DMS114 treated with DMSO at 0.1 percent for 48 hours (cell line): ENCODE measurements at regions not wholly inside any gene's neighbourhood (a gene's known extent, or its start where the extent isn't known, plus 50 kb on each side); places are given as distances from the start of the nearest gene placed in this dataset.

ENCODE experiments used
- DNase-seq: peaks from one replicate; lab custom pipeline; 2025; ENCODE audit not compliant: unreplicated experiment; lab: John Stamatoyannopoulos, UW

DNA sequence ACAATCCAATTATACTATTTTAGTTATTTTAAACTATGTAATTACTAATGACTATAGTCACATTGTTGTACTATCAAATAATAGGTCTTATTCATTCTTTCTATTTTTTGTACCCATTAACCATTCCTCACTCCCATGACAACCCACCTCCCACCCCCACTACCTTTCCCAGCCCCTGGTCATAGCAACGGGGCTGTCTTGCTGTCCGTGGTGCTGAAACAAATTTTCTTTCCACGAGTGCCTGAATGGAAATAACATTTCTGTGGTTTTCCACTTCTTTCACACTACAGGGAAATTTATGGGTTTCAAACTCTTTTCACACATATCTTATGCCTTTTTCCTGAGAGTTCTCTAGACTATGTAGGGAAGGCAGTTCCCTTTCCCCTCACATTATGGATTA, 326.6 kb downstream of the PHKB start:
- DNase-seq = no peak

DNA sequence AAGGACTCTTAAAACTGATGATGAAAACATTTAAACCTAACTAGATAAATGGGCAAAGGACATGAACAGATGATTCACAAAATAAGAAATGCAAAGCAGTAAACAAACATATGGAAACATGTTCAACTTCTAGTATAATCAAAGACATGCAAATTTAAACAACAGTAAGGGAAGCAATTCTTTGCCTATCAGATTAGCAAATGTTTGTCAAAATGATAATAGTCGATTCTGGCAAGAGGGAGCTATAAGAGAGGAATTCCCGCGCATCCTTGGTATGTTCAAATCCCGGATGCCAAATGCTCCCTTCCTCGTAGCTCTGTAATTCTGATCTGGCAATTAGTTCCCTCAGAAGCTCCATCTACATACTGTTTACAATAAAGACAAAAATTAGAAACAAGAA, 320.5 kb downstream of the PHKB start:
- no peak for DNase-seq

DNA sequence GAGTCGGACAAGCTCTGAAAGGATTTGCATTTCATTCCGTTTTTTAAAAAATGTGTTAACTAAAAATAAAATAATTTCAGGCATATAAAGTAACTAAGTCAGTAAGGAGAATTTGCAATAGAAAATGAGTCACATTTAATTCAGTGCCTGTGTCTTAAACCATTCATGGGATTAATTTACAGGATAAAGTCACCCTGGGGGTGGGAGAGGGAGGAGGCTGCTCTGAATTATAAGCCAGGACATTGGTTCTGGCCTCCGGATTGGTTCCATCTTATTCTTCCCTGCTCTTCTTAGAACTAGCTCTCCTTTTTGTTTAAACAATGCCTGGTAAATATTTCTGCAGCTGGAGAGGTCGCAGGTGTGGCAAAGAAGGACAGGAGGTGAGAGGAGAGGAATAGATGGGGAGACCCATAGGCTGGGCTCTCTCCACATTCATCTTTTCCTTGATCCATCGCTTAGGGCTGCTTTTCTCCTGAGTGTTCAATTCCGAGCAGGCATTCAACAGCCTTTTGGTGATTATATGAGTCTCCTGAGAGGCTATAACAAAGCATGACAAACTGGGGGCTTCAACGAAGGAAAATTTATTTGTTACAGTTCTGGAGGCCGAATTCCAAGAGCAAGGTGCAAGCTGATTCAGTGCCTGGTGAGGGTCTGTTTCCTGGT, 319.2 kb downstream of the PHKB start:
- no peak for DNase-seq

DNA sequence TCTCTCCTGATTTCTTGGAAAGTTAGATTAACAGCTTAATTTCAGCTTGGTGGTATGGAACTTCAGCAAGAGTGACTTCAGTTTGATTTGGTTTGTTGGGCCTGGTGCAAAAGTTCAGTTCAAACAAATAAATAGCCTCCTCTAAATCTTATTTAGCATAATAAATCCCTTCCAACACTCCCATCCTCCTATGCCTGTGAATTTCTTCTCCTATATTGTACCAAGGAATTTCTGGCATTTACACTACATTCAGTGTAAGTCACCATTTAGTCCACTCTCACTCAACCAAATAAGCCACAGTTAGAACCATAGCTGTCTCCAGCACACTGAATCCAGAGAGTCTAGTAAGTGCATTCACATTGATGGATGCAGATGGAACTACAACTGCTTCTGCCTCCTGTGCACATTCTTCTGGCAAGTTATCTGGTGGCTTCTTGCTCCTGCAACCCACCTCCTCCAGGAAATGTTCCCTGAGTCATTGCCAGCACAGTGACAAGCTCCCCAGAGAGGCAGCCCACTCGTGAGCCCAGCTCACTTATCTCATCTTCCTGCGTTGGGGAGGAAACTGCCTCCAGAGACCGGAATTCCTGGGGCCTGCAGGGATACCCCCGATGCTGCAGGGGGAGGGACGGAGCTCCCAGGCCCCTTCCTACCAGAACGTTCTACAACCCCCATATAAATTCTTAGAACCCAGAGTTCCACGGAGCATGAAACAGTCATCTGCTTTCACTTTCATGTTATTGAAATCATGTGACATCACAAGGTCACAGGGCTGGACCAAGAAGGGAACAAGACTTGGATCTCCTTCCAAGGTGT, 318.3 kb downstream of the PHKB start:
- no peak for DNase-seq

DNA sequence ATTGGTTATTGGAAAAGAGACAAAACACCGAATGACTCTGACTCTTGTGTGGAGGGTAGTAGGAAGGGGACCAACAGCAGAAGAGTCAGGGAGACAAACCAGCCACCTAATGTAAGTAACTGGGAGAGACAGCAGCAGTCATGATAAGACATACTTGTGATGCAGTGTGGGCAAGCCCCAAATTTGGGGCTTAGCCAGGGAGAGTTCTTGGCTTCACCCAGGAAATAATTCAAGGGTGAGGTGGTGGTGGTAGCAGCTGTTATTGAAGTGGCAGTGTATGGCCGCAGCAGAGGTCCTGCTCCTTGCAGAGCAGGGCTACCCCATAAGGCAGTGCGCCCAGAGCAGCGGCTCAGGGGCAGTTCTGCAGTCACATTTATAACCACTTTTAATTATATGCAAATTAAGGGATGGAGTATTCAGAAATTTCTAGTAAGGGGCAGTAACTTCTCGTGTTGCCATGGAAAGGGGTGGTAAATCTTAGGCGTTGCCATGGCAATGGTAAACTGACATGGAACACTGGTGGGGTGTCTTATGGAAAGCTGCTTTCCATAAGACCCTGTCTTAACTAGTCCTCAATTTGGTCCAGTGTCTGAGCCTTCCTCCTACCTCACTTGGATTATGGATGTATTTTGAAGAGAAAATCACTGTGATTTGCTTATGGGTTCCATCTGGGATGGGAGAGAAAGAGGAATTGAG, 317.1 kb downstream of the PHKB start:
- no peak for DNase-seq

DNA sequence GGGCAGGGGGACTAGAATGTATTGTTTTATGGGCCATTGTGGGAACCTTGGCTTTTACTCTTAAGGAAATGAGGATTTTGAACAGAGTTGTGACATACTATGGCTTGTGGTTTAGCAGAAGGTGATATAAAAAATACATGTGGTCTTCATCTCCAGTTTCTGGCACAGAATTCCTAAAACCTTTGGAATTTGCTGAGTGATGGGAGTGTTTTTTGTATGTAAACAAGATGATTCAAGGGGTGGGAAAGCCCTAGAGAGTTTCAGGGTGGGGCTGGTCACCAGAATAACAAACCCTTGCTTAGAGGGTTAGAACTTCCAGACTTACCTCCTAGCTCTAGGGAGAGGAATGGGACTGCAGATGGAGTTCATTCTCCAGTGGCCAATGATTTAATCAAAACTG, 316.1 kb downstream of the PHKB start:
- DNase-seq = no peak

DNA sequence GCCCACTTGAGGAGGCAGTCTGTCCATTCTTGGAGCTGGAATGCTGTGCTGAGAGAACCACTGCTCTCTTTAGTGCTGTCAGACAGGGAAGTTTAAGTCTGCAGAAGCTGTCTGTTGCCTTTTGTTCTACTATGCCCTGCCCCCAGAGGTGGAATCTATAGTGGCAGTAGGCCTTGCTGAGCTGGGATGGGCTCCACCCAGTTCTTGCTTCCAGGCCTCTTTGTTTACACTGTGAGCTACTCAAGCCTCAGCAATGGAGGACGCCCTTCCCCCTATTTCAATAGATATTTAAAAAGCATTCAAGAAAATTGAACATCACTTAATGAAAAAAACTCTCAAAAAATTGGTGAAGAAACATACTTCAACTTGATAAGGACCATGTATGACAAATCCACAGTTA, 313.5 kb downstream of the PHKB start:
- no peak for DNase-seq

DNA sequence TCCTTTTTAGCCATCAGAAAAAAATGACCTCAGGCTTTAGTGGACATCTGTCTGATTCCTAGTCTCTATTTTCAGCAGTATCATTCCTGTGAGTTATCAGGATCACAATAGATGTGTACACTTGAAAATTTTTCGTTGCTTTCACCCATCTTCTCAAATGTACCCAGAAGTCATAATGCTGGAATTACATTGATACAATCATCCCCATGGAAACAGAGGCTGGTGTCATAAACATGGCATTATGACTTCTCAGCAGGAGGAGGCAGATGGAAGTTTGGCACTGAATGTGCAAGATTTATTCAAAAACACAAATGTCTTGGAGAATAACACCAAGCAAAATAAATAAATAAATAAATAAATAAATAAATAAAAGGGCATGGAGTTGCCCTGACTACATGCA, 292.5 kb downstream of the PHKB start:
- no peak for DNase-seq
